Glutamatergic neuron (in vitro differentiated cells): ENCODE measurements at regions not wholly inside any gene's neighbourhood (a gene's known extent, or its start where the extent isn't known, plus 50 kb on each side); places are given as distances from the start of the nearest gene placed in this dataset.

Experiments
- DNase-seq: peaks from one replicate; pipeline ENCODE4 v3.0.0; 2022
- H3K27ac Mint-ChIP-seq: one replicate; pipeline ENCODE4 v1.8.0; 2020; ENCODE audit warnings: mild to moderate bottlenecking, mixed read lengths, inconsistent platforms; ENCODE audit not compliant: unreplicated experiment
- H3K27me3 Mint-ChIP-seq: one replicate; pipeline ENCODE4 v1.8.0; 2020; ENCODE audit warnings: mild to moderate bottlenecking, moderate library complexity, mixed read lengths, inconsistent platforms; ENCODE audit not compliant: unreplicated experiment
- H3K36me3 Mint-ChIP-seq: one replicate; pipeline ENCODE4 v1.8.0; 2020; ENCODE audit warnings: mild to moderate bottlenecking, mixed read lengths, inconsistent platforms; ENCODE audit not compliant: unreplicated experiment
- H3K4me1 Mint-ChIP-seq: one replicate; pipeline ENCODE4 v1.8.0; 2020; ENCODE audit warnings: mild to moderate bottlenecking, low read depth, mixed read lengths, inconsistent platforms; ENCODE audit not compliant: unreplicated experiment
- H3K4me3 Mint-ChIP-seq: one replicate; pipeline ENCODE4 v1.8.0; 2020; ENCODE audit warnings: mild to moderate bottlenecking, mixed read lengths, inconsistent platforms; ENCODE audit not compliant: unreplicated experiment
- H3K9me3 Mint-ChIP-seq: one replicate; pipeline ENCODE4 v1.8.0; 2020; ENCODE audit warnings: mild to moderate bottlenecking, moderate library complexity, mixed read lengths, inconsistent platforms; ENCODE audit not compliant: unreplicated experiment
- CTCF ChIP-seq: fragments of 200-600 bp; sonication (generic); IDR thresholded peaks from one replicate; pipeline ENCODE4 v1.5.0; 2021; ENCODE audit not compliant: partially characterized antibody, unreplicated experiment

- no peak for TF ChIP-seq CTCF
- Mint-ChIP-seq H3K27me3 (no peaks in the 10 kb centered on the region), H3K36me3 (no peaks in the 10 kb centered on the region), H3K4me3 (no peak overlapping the region), H3K9me3 (peaks cover 3% of the 10 kb centered on the region), H3K27ac (no peak overlapping the region), H3K4me1 (no peaks in the 10 kb centered on the region)
- no peak for DNase-seq
Observed at GRCh38 chr2:126536605-126537200, 119.3 kb upstream of the GYPC start.

DNA sequence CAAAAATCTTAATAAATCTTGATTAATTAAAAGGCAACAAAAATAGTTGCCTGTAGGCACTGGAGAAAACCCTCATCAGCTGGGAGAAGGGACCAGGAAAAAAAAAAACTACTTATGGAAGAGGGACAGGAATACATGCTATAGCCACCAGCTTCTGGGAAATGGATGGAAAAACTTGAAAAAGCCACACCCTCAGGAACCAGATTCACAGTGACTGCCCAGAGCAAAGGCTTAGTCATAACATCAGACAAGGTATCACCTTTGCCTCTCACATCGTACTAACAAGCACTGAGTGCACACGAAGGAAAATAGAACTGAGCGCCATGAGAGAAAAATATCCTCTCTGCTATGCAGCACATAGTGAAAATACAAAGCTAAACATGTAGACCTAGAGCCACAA is 116.9 kb upstream of the GYPC start:
- Mint-ChIP-seq H3K4me3 (no peak overlapping the region), H3K27me3 (no peaks in the 10 kb centered on the region), H3K4me1 (no peaks in the 10 kb centered on the region), H3K27ac (no peak overlapping the region), H3K36me3 (peaks cover 10% of the 10 kb centered on the region), H3K9me3 (peaks cover 5% of the 10 kb centered on the region)
- TF ChIP-seq CTCF, result no peak
- no peak for DNase-seq

- no peak overlapping the region for H3K4me3 Mint-ChIP-seq
- H3K36me3 Mint-ChIP-seq, result peaks cover 10% of the 10 kb centered on the region
- H3K27ac Mint-ChIP-seq, result no peak overlapping the region
- H3K27me3 Mint-ChIP-seq, result no peaks in the 10 kb centered on the region
- no peak for TF ChIP-seq CTCF
- no peaks in the 10 kb centered on the region for H3K4me1 Mint-ChIP-seq
- DNase-seq, result no peak
- H3K9me3 Mint-ChIP-seq, result peaks cover 5% of the 10 kb centered on the region
Observed at GRCh38 chr2:126542247-126542646, 113.7 kb upstream of the GYPC start.

GRCh38 chr2:126543081-126543480 is 112.9 kb upstream of the GYPC start:
- H3K9me3 Mint-ChIP-seq, result peaks cover 5% of the 10 kb centered on the region
- no peaks in the 10 kb centered on the region for H3K27me3 Mint-ChIP-seq
- H3K4me3 Mint-ChIP-seq, result no peak overlapping the region
- DNase-seq, result no peak
- peaks cover 10% of the 10 kb centered on the region for H3K36me3 Mint-ChIP-seq
- no peaks in the 10 kb centered on the region for H3K4me1 Mint-ChIP-seq
- TF ChIP-seq CTCF, result no peak
- no peak overlapping the region for H3K27ac Mint-ChIP-seq

DNA sequence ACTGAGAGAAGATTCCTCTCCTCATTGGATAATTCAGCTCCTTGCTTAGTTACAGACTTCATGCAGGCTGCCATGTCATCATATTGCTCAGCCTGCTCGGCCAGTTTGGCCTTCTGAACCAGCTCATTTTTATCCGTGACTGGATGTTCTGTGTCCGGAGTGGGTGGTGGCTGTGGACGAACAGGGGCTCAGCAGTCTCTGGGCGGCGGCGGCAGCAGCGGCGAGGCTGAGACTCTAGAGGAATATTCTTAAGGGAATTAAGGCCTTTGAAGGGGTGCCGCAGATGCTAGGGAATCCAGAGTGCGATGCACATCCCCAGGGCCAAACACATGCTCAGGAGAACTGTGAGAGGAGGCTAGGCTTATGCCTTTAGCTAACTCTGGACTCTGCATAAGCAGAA is 97.9 kb upstream of the GYPC start:
- Mint-ChIP-seq H3K4me1 (no peaks in the 10 kb centered on the region), H3K27ac (no peak overlapping the region), H3K36me3 (no peaks in the 10 kb centered on the region), H3K4me3 (no peak overlapping the region), H3K27me3 (no peaks in the 10 kb centered on the region), H3K9me3 (no peaks in the 10 kb centered on the region)
- no peak for DNase-seq
- no peak for TF ChIP-seq CTCF
